ENCODE measurements at regions not wholly inside any gene's neighbourhood (a gene's known extent, or its start where the extent isn't known, plus 50 kb on each side); places are given as distances from the start of the nearest gene placed in this dataset.

DNA sequence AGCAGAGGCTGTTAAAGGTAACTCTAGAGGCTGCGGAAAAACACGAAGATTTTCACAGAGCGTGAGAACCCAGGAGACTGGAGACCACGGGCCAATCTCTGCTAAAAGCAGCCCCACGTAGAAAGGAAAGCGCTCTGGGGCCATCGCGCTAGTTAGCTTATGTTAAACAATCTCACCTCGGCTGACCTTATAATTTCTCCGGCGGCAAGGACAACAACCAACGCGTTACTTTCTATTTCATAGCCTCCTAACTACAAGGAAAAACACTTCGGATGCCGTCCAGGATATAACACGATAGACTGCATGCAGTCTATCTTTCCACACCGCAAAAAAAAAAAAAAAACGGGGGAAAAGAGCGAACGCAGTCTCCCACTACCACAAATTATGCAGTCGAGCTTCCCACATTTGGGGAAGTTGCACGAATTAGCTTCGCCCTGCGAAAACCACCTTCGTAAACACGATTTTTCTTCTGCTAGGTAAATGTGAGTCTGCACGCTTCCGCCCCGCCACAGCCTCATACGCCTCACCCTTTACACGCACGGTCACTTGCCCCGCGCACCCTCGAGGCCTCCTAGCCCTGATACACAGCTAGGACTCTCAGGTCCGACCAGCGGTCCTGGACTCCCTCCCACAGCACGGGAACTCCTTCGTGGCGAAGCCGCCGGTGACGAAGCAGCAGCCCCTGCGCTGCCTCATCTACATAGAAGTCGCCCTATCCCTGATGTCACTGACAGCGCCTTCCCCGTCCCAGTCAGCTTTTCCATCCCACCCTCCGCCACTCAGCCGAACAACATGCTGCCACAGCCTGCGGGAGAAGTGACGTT, 87.8 kb downstream of the PRKAB2 start (continued):
- peak; percentile 99 for TF ChIP-seq ZNF384 (IDR thresholded peaks at IDR 0.05; ENCODE audit: low read depth, low read length)
- peak; percentile 88 to 95 for TF ChIP-seq AFF1 (IDR thresholded peaks at IDR 0.05; ENCODE audit: low read depth in 1 of 2, partially characterized antibody in 2 of 2)
- no peak for TF ChIP-seq WHSC1 (IDR thresholded peaks at IDR 0.05; ENCODE audit: low read length)
- TF ChIP-seq LCOR (CRISPR knock-in tag; IDR thresholded peaks at IDR 0.05) = peak; percentile 96
- peak; percentile 51; the same call in 1 of the 2 replicates for TF ChIP-seq PHF8 (IDR thresholded peaks at IDR 0.05; ENCODE audit: borderline replicate concordance, low read length)
- TF ChIP-seq TAL1 (IDR thresholded peaks at IDR 0.05) = no peak; the same call in 1 of the 2 replicates
- TF ChIP-seq TCF7 (IDR thresholded peaks at IDR 0.05; ENCODE audit: borderline replicate concordance) = peak; percentile 80; the same call in 1 of the 2 replicates
- TF ChIP-seq SMC3 (conservative IDR thresholded peaks at IDR 0.05; ENCODE audit: insufficient read depth, low read depth, low read length) = peak; percentile 6; the same call in 1 of the 2 replicates
- peak; percentile 71 for TF ChIP-seq BHLHE40 (IDR thresholded peaks at IDR 0.05; ENCODE audit: low read length)
- TF ChIP-seq, protein P1, sequence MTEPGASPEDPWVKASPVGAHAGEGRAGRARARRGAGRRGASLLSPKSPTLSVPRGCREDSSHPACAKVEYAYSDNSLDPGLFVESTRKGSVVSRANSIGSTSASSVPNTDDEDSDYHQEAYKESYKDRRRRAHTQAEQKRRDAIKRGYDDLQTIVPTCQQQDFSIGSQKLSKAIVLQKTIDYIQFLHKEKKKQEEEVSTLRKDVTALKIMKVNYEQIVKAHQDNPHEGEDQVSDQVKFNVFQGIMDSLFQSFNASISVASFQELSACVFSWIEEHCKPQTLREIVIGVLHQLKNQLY (CRISPR knock-in tag; conservative IDR thresholded peaks at IDR 0.05) = peak in 1 of 2 experiments; percentile 56; a peak in 2 of 4 replicates
- peak; percentile 25 for TF ChIP-seq NEUROD1 (IDR thresholded peaks at IDR 0.05; ENCODE audit: borderline replicate concordance, low read depth, low read length, partially characterized antibody)
- TF ChIP-seq MYNN (IDR thresholded peaks at IDR 0.05) = peak; percentile 73
- no peak for TF ChIP-seq MYNN (CRISPR knock-in tag; IDR thresholded peaks at IDR 0.05)
- TF ChIP-seq MEF2D (tag; conservative IDR thresholded peaks at IDR 0.05; ENCODE audit: low read depth) = peak; percentile 65
- TF ChIP-seq, protein P2, sequence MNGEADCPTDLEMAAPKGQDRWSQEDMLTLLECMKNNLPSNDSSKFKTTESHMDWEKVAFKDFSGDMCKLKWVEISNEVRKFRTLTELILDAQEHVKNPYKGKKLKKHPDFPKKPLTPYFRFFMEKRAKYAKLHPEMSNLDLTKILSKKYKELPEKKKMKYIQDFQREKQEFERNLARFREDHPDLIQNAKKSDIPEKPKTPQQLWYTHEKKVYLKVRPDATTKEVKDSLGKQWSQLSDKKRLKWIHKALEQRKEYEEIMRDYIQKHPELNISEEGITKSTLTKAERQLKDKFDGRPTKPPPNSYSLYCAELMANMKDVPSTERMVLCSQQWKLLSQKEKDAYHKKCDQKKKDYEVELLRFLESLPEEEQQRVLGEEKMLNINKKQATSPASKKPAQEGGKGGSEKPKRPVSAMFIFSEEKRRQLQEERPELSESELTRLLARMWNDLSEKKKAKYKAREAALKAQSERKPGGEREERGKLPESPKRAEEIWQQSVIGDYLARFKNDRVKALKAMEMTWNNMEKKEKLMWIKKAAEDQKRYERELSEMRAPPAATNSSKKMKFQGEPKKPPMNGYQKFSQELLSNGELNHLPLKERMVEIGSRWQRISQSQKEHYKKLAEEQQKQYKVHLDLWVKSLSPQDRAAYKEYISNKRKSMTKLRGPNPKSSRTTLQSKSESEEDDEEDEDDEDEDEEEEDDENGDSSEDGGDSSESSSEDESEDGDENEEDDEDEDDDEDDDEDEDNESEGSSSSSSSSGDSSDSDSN (IDR thresholded peaks at IDR 0.05; ENCODE audit: borderline replicate concordance in 1 of 2, low read depth in 2 of 2, low read length in 2 of 2) = no peak
- TF ChIP-seq ILK (tag; IDR thresholded peaks at IDR 0.05; ENCODE audit: borderline replicate concordance, low read depth) = no peak
- no peak for TF ChIP-seq ELF2 (CRISPR knock-in tag; IDR thresholded peaks at IDR 0.05)
- no peak for TF ChIP-seq BDP1 (IDR thresholded peaks at IDR 0.05; ENCODE audit: insufficient read depth, insufficient read length)
- peak; percentile 93; the same call in 1 of the 2 replicates for TF ChIP-seq PTBP1 (IDR thresholded peaks at IDR 0.05; ENCODE audit: low read depth, low read length)
- TF ChIP-seq ARHGAP35 (IDR thresholded peaks at IDR 0.05; ENCODE audit: partially characterized antibody) = peak; percentile 99
- no peak for TF ChIP-seq MCM5 (IDR thresholded peaks at IDR 0.05; ENCODE audit: low read depth)
- no peak for TF ChIP-seq TAF7 (tag; IDR thresholded peaks at IDR 0.05)

All from K562 (cell line).